Endodermal cell (in vitro differentiated cells): ENCODE measurements at regions not wholly inside any gene's neighbourhood (a gene's known extent, or its start where the extent isn't known, plus 50 kb on each side); places are given as distances from the start of the nearest gene placed in this dataset.

Experiments used
- DNase-seq: peaks from one replicate; pipeline ENCODE4 v3.0.0-alpha.2; 2017
- H3K27ac ChIP-seq: 2 replicates; pipeline ENCODE4 v1.5.1; 2013; ENCODE audit warnings: mild to moderate bottlenecking, low read depth, low read length, moderate library complexity
- H3K27me3 ChIP-seq: 2 replicates; pipeline ENCODE4 v1.6.1; 2013; ENCODE audit warnings: mild to moderate bottlenecking, low read length, moderate library complexity; ENCODE audit not compliant: insufficient read depth, control insufficient read depth, poor library complexity, severe bottlenecking
- H3K36me3 ChIP-seq: 2 replicates; pipeline ENCODE4 v1.7.0; 2013; ENCODE audit warnings: mild to moderate bottlenecking, low read length, moderate library complexity; ENCODE audit not compliant: control insufficient read depth, insufficient read depth
- H3K4me1 ChIP-seq: one replicate; pipeline ENCODE4 v1.7.0; 2013; ENCODE audit warnings: low read length; ENCODE audit not compliant: control insufficient read depth, insufficient read depth
- H3K4me3 ChIP-seq: 2 replicates; pipeline ENCODE4 v1.5.1; 2013; ENCODE audit warnings: mild to moderate bottlenecking, low read length, moderate library complexity
- H3K9ac ChIP-seq: 2 replicates; pipeline ENCODE4 v1.6.1; 2013; ENCODE audit warnings: mild to moderate bottlenecking, low read length, moderate library complexity; ENCODE audit not compliant: poor library complexity, severe bottlenecking; ENCODE audit errors: extremely low read depth
- H3K9me3 ChIP-seq: 2 replicates; pipeline ENCODE4 v1.6.1; 2013; ENCODE audit warnings: mild to moderate bottlenecking, low read length, moderate library complexity; ENCODE audit not compliant: control insufficient read depth
- H3K27ac Mint-ChIP-seq: 2 replicates; pipeline ENCODE4 v1.8.0; 2020; ENCODE audit warnings: mixed read lengths
- H3K27me3 Mint-ChIP-seq: 2 replicates; pipeline ENCODE4 v1.8.0; 2021; ENCODE audit warnings: mild to moderate bottlenecking, mixed read lengths; ENCODE audit not compliant: insufficient read depth
- H3K36me3 Mint-ChIP-seq: 2 replicates; pipeline ENCODE4 v1.8.0; 2020; ENCODE audit warnings: low read depth, mixed read lengths
- H3K4me1 Mint-ChIP-seq: 2 replicates; pipeline ENCODE4 v1.8.0; 2020; ENCODE audit warnings: mixed read lengths
- H3K4me3 Mint-ChIP-seq: 2 replicates; pipeline ENCODE4 v1.8.0; 2020; ENCODE audit warnings: mild to moderate bottlenecking, moderate library complexity, mixed read lengths
- H3K9me3 Mint-ChIP-seq: 2 replicates; pipeline ENCODE4 v1.8.0; 2020; ENCODE audit warnings: mild to moderate bottlenecking, mixed read lengths
- CTCF ChIP-seq: fragments of 200-600 bp; sonication (generic); conservative IDR thresholded peaks from 2 replicates; pipeline ENCODE4 v1.5.0; 2021; ENCODE audit warnings: antibody characterized with exemption, mild to moderate bottlenecking
- WGBS, 2 experiments: methylation state at CpG; one replicate each; pipeline versions ENCODE4 v1.1.5 to v1.1.7; 2013; ENCODE audit warnings: missing lambda C conversion rate in 2 of 2, mixed read lengths in 1 of 2; ENCODE audit not compliant: insufficient coverage in 1 of 2, insufficient read length in 1 of 2; 5-methylcytosine and 5-hydroxymethylcytosine counted together

GRCh38 chr15:70463453-70463834 is 299.9 kb downstream of the UACA start:
- no peaks in the 10 kb centered on the region for H3K36me3 ChIP-seq
- no peaks in the 10 kb centered on the region for H3K36me3 Mint-ChIP-seq
- H3K4me3 Mint-ChIP-seq: no peak overlapping the region
- no peaks in the 10 kb centered on the region for H3K4me1 Mint-ChIP-seq
- no peak for TF ChIP-seq CTCF
- H3K4me1 ChIP-seq: no peaks in the 10 kb centered on the region
- no peaks in the 10 kb centered on the region for H3K9me3 Mint-ChIP-seq
- H3K27ac Mint-ChIP-seq: no peak overlapping the region
- H3K27me3 Mint-ChIP-seq: peaks cover 5% of the 10 kb centered on the region
- H3K9me3 ChIP-seq: no peaks in the 10 kb centered on the region
- 0% methylated on average over 1 of the region's 1 CpG; no CpG with 5 or more reads in 1 of the 2 experiments for WGBS, 2 experiments
- no peak overlapping the region for H3K27ac ChIP-seq
- no peak for DNase-seq
- H3K27me3 ChIP-seq: no peaks in the 10 kb centered on the region
- no peak overlapping the region for H3K9ac ChIP-seq
- H3K4me3 ChIP-seq: no peak overlapping the region

GRCh38 chr15:70461992-70462391 is 301.4 kb downstream of the UACA start:
- H3K36me3 ChIP-seq: no peaks in the 10 kb centered on the region
- 100% methylated on average over 1 of the region's 1 CpG; no CpG with 5 or more reads in 1 of the 2 experiments for WGBS, 2 experiments
- no peaks in the 10 kb centered on the region for H3K9me3 Mint-ChIP-seq
- H3K4me1 Mint-ChIP-seq: no peaks in the 10 kb centered on the region
- H3K9me3 ChIP-seq: no peaks in the 10 kb centered on the region
- H3K27me3 ChIP-seq: no peaks in the 10 kb centered on the region
- TF ChIP-seq CTCF: no peak
- no peak overlapping the region for H3K27ac ChIP-seq
- H3K4me3 ChIP-seq: no peak overlapping the region
- no peak overlapping the region for H3K4me3 Mint-ChIP-seq
- H3K9ac ChIP-seq: no peak overlapping the region
- no peak for DNase-seq
- no peak overlapping the region for H3K27ac Mint-ChIP-seq
- H3K36me3 Mint-ChIP-seq: no peaks in the 10 kb centered on the region
- H3K4me1 ChIP-seq: no peaks in the 10 kb centered on the region
- H3K27me3 Mint-ChIP-seq: peaks cover 5% of the 10 kb centered on the region

GRCh38 chr15:70461017-70461416 is 302.3 kb downstream of the UACA start:
- no peak overlapping the region for H3K4me3 ChIP-seq
- H3K27me3 ChIP-seq: no peaks in the 10 kb centered on the region
- H3K36me3 Mint-ChIP-seq: no peaks in the 10 kb centered on the region
- no peaks in the 10 kb centered on the region for H3K4me1 Mint-ChIP-seq
- no peak for TF ChIP-seq CTCF
- no peaks in the 10 kb centered on the region for H3K9me3 ChIP-seq
- peaks cover 5% of the 10 kb centered on the region for H3K27me3 Mint-ChIP-seq
- no peak overlapping the region for H3K9ac ChIP-seq
- no peak overlapping the region for H3K27ac ChIP-seq
- no peak overlapping the region for H3K27ac Mint-ChIP-seq
- no peaks in the 10 kb centered on the region for H3K36me3 ChIP-seq
- 86 to 93% methylated on average over 1 of the region's 1 CpG for WGBS, 2 experiments
- H3K4me1 ChIP-seq: no peaks in the 10 kb centered on the region
- no peak for DNase-seq
- H3K4me3 Mint-ChIP-seq: no peak overlapping the region
- no peaks in the 10 kb centered on the region for H3K9me3 Mint-ChIP-seq
